IMR-90 (cell line): ENCODE measurements at regions not wholly inside any gene's neighbourhood (a gene's known extent, or its start where the extent isn't known, plus 50 kb on each side); places are given as distances from the start of the nearest gene placed in this dataset.

Experiments
- ATAC-seq: fragments of 200-7000 bp; cut with Tn5 transposase; 2 replicates; pipeline ENCODE4 v1.9.1; 2020; ENCODE audit warnings: low read depth, mild to moderate bottlenecking, moderate library complexity
- BruUV-seq: library from RNA; stranded (reverse); fragments of 400-500 nt; replicated peaks from 2 replicates; lab custom pipeline; 2021; lab: Mats Ljungman, UMichigan
- CTCF ChIA-PET: fragments of 300-600 bp; formaldehyde crosslinking; extraction: SDS; loops from one replicate; lab custom pipeline; 2021; ENCODE audit warnings: antibody characterized with exemption; lab: Yijun Ruan, JAX
- POLR2A ChIA-PET: fragments of 300-600 bp; sonication (Branson Sonifier 250); formaldehyde crosslinking; loops from one replicate; lab custom pipeline; 2022; ENCODE audit warnings: antibody characterized with exemption; ENCODE audit not compliant: unreplicated experiment; lab: Charles Lee
- DNase-seq: peaks from one replicate; pipeline ENCODE4 v3.0.0; 2013
- H2AFZ ChIP-seq: replicated peaks from 2 replicates; pipeline ENCODE3; 2013; ENCODE audit warnings: low read length, mild to moderate bottlenecking; ENCODE audit not compliant: poor library complexity
- H2AK5ac ChIP-seq: 2 replicates; pipeline ENCODE4 v1.6.1; 2013; ENCODE audit warnings: low read depth, low read length, inconsistent platforms
- H2AK9ac ChIP-seq: replicated peaks from 2 replicates; pipeline ENCODE3; 2013; ENCODE audit warnings: mild to moderate bottlenecking, low read depth, low read length, moderate library complexity; ENCODE audit not compliant: poor library complexity
- H2BK120ac ChIP-seq: 2 replicates; pipeline ENCODE4 v1.6.1; 2013; ENCODE audit warnings: low read depth, low read length, inconsistent platforms
- H2BK15ac ChIP-seq: 3 replicates; pipeline ENCODE4 v1.6.1; 2013; ENCODE audit warnings: low read depth, low read length, inconsistent platforms
- H2BK20ac ChIP-seq: 2 replicates; pipeline ENCODE4 v1.6.1; 2013; ENCODE audit warnings: low read depth, mild to moderate bottlenecking, inconsistent platforms, low read length, moderate library complexity
- H2BK5ac ChIP-seq: 2 replicates; pipeline ENCODE4 v1.6.1; 2013; ENCODE audit warnings: mild to moderate bottlenecking, low read depth, low read length, inconsistent platforms; ENCODE audit not compliant: poor library complexity, severe bottlenecking
- H3K14ac ChIP-seq: replicated peaks from 2 replicates; pipeline ENCODE4 v1.6.1; 2013; ENCODE audit warnings: low read depth, low read length, inconsistent platforms
- H3K18ac ChIP-seq: 2 replicates; pipeline ENCODE4 v1.6.1; 2013; ENCODE audit warnings: low read depth, low read length, control low read depth
- H3K23ac ChIP-seq: 2 replicates; pipeline ENCODE4 v1.6.1; 2013; ENCODE audit warnings: low read depth, low read length, inconsistent platforms
- H3K27ac ChIP-seq: 2 replicates; pipeline ENCODE4 v1.5.1; 2013; ENCODE audit warnings: mild to moderate bottlenecking, control low read depth, low read length; ENCODE audit not compliant: insufficient read depth
- H3K27me3 ChIP-seq: 2 replicates; pipeline ENCODE4 v1.6.1; 2013; ENCODE audit warnings: low read length; ENCODE audit not compliant: control insufficient read depth, insufficient read depth
- H3K36me3 ChIP-seq: 2 replicates; pipeline ENCODE4 v1.6.1; 2013; ENCODE audit warnings: low read length, mixed read lengths; ENCODE audit not compliant: control insufficient read depth, insufficient read depth
- H3K4ac ChIP-seq: 2 replicates; pipeline ENCODE4 v1.6.1; 2013; ENCODE audit warnings: low read depth, low read length, inconsistent platforms
- H3K4me1 ChIP-seq: 2 replicates; pipeline ENCODE4 v1.6.1; 2013; ENCODE audit warnings: low read length, mixed read lengths; ENCODE audit not compliant: control insufficient read depth, insufficient read depth
- H3K4me2 ChIP-seq: 2 replicates; pipeline ENCODE4 v1.6.1; 2013; ENCODE audit warnings: low read depth, mild to moderate bottlenecking, control low read depth, low read length, moderate library complexity
- H3K4me3 ChIP-seq: 2 replicates; pipeline ENCODE4 v1.5.1; 2013; ENCODE audit warnings: low read depth, mild to moderate bottlenecking, control low read depth, low read length, moderate library complexity; ENCODE audit not compliant: insufficient read depth
- H3K56ac ChIP-seq: 2 replicates; pipeline ENCODE4 v1.6.1; 2013; ENCODE audit warnings: low read length, inconsistent platforms; ENCODE audit not compliant: insufficient read depth; ENCODE audit errors: extremely low read depth
- H3K79me1 ChIP-seq, 2 experiments: 2 replicates each; pipeline ENCODE4 v1.6.1; 2013; ENCODE audit warnings: low read length in 2 of 2, inconsistent platforms in 1 of 2, low read depth in 1 of 2
- H3K9ac ChIP-seq: 2 replicates; pipeline ENCODE4 v1.6.1; 2013; ENCODE audit warnings: low read depth, low read length, control low read depth
- H3K9me1 ChIP-seq: 2 replicates; pipeline ENCODE4 v1.6.1; 2013; ENCODE audit warnings: low read length, inconsistent platforms; ENCODE audit not compliant: insufficient read depth
- H3K9me3 ChIP-seq: 2 replicates; pipeline ENCODE4 v1.6.1; 2013; ENCODE audit warnings: low read length; ENCODE audit not compliant: control insufficient read depth, insufficient read depth
- H4K20me1 ChIP-seq: 2 replicates; pipeline ENCODE4 v1.6.1; 2013; ENCODE audit warnings: low read length, inconsistent platforms; ENCODE audit not compliant: insufficient read depth
- H4K5ac ChIP-seq: 2 replicates; pipeline ENCODE4 v1.6.1; 2013; ENCODE audit warnings: mild to moderate bottlenecking, low read depth, low read length, control low read depth
- H4K8ac ChIP-seq, 2 experiments: 2 replicates each; pipeline ENCODE4 v1.6.1; 2013; ENCODE audit warnings: low read depth in 2 of 2, low read length in 2 of 2, control low read depth in 1 of 2, inconsistent platforms in 1 of 2
- H4K91ac ChIP-seq: 2 replicates; pipeline ENCODE4 v1.6.1; 2013; ENCODE audit warnings: low read depth, low read length, inconsistent platforms; ENCODE audit not compliant: insufficient read depth
- CEBPB ChIP-seq: IDR thresholded peaks from 2 replicates; pipeline ENCODE4 v1.6.1; 2012; ENCODE audit warnings: low read depth, low read length, improper control_type of control experiment
- CHD1 ChIP-seq: IDR thresholded peaks from 2 replicates; pipeline ENCODE4 v1.6.1; 2012; ENCODE audit warnings: low read depth, low read length, improper control_type of control experiment
- CTCF ChIP-seq: conservative IDR thresholded peaks from 2 replicates; pipeline ENCODE4 v1.5.1; 2012; ENCODE audit warnings: mild to moderate bottlenecking, low read depth, low read length, improper control_type of control experiment
- ELK1 ChIP-seq: fragments of 150-350 bp; IDR thresholded peaks from 2 replicates; pipeline ENCODE4 v1.6.1; 2016; ENCODE audit warnings: low read depth, mild to moderate bottlenecking, low read length, moderate library complexity, borderline replicate concordance
- FOS ChIP-seq: fragments of 150-350 bp; IDR thresholded peaks from 2 replicates; pipeline ENCODE4 v1.6.1; 2016; ENCODE audit warnings: low read depth, low read length
- MAFK ChIP-seq: IDR thresholded peaks from 2 replicates; pipeline ENCODE4 v1.6.1; 2012; ENCODE audit warnings: low read depth, low read length, improper control_type of control experiment
- MXI1 ChIP-seq: IDR thresholded peaks from 2 replicates; pipeline ENCODE4 v1.6.1; 2012; ENCODE audit warnings: low read depth, mild to moderate bottlenecking, low read length, moderate library complexity, borderline replicate concordance
- NFE2L2 ChIP-seq: fragments of 150-350 bp; IDR thresholded peaks from 2 replicates; pipeline ENCODE4 v1.6.1; 2016; ENCODE audit warnings: low read depth, mild to moderate bottlenecking, low read length
- POLR2A ChIP-seq: IDR thresholded peaks from 2 replicates; pipeline ENCODE4 v1.6.1; 2012; ENCODE audit warnings: mild to moderate bottlenecking, low read depth, low read length
- RAD21 ChIP-seq: IDR thresholded peaks from 2 replicates; pipeline ENCODE4 v1.6.1; 2012; ENCODE audit warnings: low read length, improper control_type of control experiment
- RCOR1 ChIP-seq: IDR thresholded peaks from 2 replicates; pipeline ENCODE4 v1.6.1; 2012; ENCODE audit warnings: mild to moderate bottlenecking, low read length, improper control_type of control experiment; ENCODE audit not compliant: insufficient replicate concordance
- RFX5 ChIP-seq: IDR thresholded peaks from 2 replicates; pipeline ENCODE4 v1.8.0; 2012; ENCODE audit warnings: low read depth, mild to moderate bottlenecking, low read length, moderate library complexity
- SMC3 ChIP-seq: fragments of 150-350 bp; IDR thresholded peaks from 2 replicates; pipeline ENCODE4 v1.6.1; 2016; ENCODE audit warnings: low read depth, mild to moderate bottlenecking, antibody characterized with exemption, low read length, moderate library complexity
- USF2 ChIP-seq: fragments of 150-350 bp; IDR thresholded peaks from 2 replicates; pipeline ENCODE4 v1.6.1; 2017; ENCODE audit warnings: mild to moderate bottlenecking, antibody characterized with exemption, low read length, low read depth
- WGBS, 2 experiments: methylation state at CpG; one replicate each; pipeline versions ENCODE4 v1.1.5 to v1.1.7; 2013; ENCODE audit warnings: missing lambda C conversion rate in 2 of 2; ENCODE audit not compliant: insufficient read length in 1 of 2; ENCODE audit errors: extremely low coverage in 2 of 2; 5-methylcytosine and 5-hydroxymethylcytosine counted together
- dilution Hi-C: fragments of 300-500 bp; cut with HindIII; formaldehyde crosslinking; loops from one replicate; pipeline ENCODE4 v1.14.3; 2018; ENCODE audit warnings: low sequenced_read_pairs; ENCODE audit not compliant: unreplicated experiment
- in situ Hi-C: fragments of 300-500 bp; cut with MboI; formaldehyde crosslinking; loops from 3 replicates; pipeline ENCODE4 v1.14.3; 2019; ENCODE audit warnings: low sequenced_read_pairs, inconsistent platforms, mixed read lengths
- intact Hi-C: fragments of 100-400 bp; cut with micrococcal nuclease; formaldehyde crosslinking; loops from 2 replicates; pipeline ENCODE4 v1.10.0; 2022

GRCh38 chr21:35520302-35520701 is 471.2 kb upstream of the RUNX1 start:
- Histone ChIP-seq H2BK5ac (no peak overlapping the region), H2BK15ac (no peak overlapping the region), H3K9ac (no peak overlapping the region), H2BK120ac (no peak overlapping the region), H2AK9ac (no peak overlapping the region), H3K9me1 (0 out of 2 replicates have a peak, but pooled peaks cover 2% of the 10 kb centered on the region), H3K27me3 (no peaks in the 10 kb centered on the region), H3K79me1 (no peaks in the 10 kb centered on the region), H3K56ac (no peak overlapping the region), H4K91ac (no peak overlapping the region), H4K5ac (no peak overlapping the region), H3K27ac (no peak overlapping the region), H3K9me3 (no peaks in the 10 kb centered on the region), H2AK5ac (no peak overlapping the region), H3K4me2 (no peak overlapping the region), H4K20me1 (no peaks in the 10 kb centered on the region), H2AFZ (no peak overlapping the region), H3K14ac (no peak overlapping the region), H3K23ac (no peak overlapping the region), H4K8ac (no peak overlapping the region), H3K4me3 (no peak overlapping the region), H3K4me1 (no peaks in the 10 kb centered on the region; the same call in 1 of the 2 replicates), H3K18ac (no peak overlapping the region), H3K4ac (no peak overlapping the region), H2BK20ac (no peak overlapping the region), H3K36me3 (no peaks in the 10 kb centered on the region)
- WGBS, 2 experiments: no CpG with 5 or more reads among the region's 8 CpGs
- in situ Hi-C loops (no loop called here), dilution Hi-C loops (no loop called here), intact Hi-C loops (no loop called here)
- BruUV-seq: no TSS peak
- ATAC-seq (no peak), DNase-seq (no peak)
- POLR2A ChIA-PET: no interaction called here
- no peak for TF ChIP-seq RCOR1
- no peak for TF ChIP-seq MAFK
- TF ChIP-seq ELK1: no peak
- no peak for TF ChIP-seq CTCF
- TF ChIP-seq USF2: no peak
- no peak for TF ChIP-seq CHD1
- no peak for TF ChIP-seq NFE2L2
- no peak for TF ChIP-seq CEBPB
- no peak for TF ChIP-seq RAD21
- TF ChIP-seq RFX5: no peak
- no peak for TF ChIP-seq POLR2A
- TF ChIP-seq FOS: no peak
- TF ChIP-seq MXI1: no peak
- no peak for TF ChIP-seq SMC3
- CTCF ChIA-PET: no interaction called here
